SK-N-SH (cell line): ENCODE measurements at regions not wholly inside any gene's neighbourhood (a gene's known extent, or its start where the extent isn't known, plus 50 kb on each side); places are given as distances from the start of the nearest gene placed in this dataset.

Source experiments
- CTCF ChIA-PET: fragments of 300-600, 350-600 bp; formaldehyde crosslinking; extraction: SDS; loops from one replicate; lab custom pipeline; 2021; lab: Yijun Ruan, JAX
- POLR2A ChIA-PET: fragments of 350-600 bp; sonication (Branson Sonifier 250); formaldehyde crosslinking; extraction: SDS; loops from one replicate; lab custom pipeline; 2020; ENCODE audit warnings: antibody characterized with exemption, inconsistent platforms; lab: Yijun Ruan, JAX
- DNase-seq: peaks from one replicate; pipeline ENCODE4 v3.0.0; 2012
- H2AFZ ChIP-seq: fragments of 200-600 bp; sonication (generic); 2 replicates; pipeline ENCODE4 v1.8.1; 2016; ENCODE audit warnings: antibody characterized with exemption, mild to moderate bottlenecking, low read depth
- H3F3A ChIP-seq: fragments of 200-600 bp; sonication (generic); replicated peaks from 2 replicates; pipeline ENCODE3; 2016; ENCODE audit warnings: antibody characterized with exemption, mild to moderate bottlenecking; ENCODE audit not compliant: insufficient read depth
- H3K27ac ChIP-seq, 2 experiments: fragments of 200-500 bp in 1 of 2; fragments of 200-600 bp in 1 of 2; sonication (Bioruptor generic) in 1 of 2; sonication (generic), shearing (Covaris generic) in 1 of 2; 2 replicates each; pipeline versions ENCODE4 v1.5.1 to v1.6.1; 2014 to 2016; ENCODE audit warnings: low read depth in 2 of 2, inconsistent platforms in 1 of 2, low read length in 1 of 2, mild to moderate bottlenecking in 1 of 2, mixed read lengths in 1 of 2
- H3K27me3 ChIP-seq: fragments of 200-600 bp; sonication (generic), shearing (Covaris generic); 2 replicates; pipeline ENCODE4 v1.6.1; 2016; ENCODE audit warnings: mixed run types; ENCODE audit not compliant: insufficient read depth
- H3K36me3 ChIP-seq, 2 experiments: fragments of 200-500 bp in 1 of 2; fragments of 200-600 bp in 1 of 2; sonication (Bioruptor generic) in 1 of 2; sonication (generic) in 1 of 2; replicated peaks in 1 of 2; 2 replicates each; pipeline versions ENCODE3 to v1.5.1; 2014 to 2016; ENCODE audit warnings: low read length in 1 of 2, mild to moderate bottlenecking in 1 of 2; ENCODE audit not compliant: insufficient read depth in 2 of 2, control insufficient read depth in 1 of 2
- H3K4me1 ChIP-seq, 2 experiments: fragments of 200-500 bp in 1 of 2; fragments of 200-600 bp in 1 of 2; sonication (Bioruptor generic) in 1 of 2; sonication (generic), shearing (Covaris generic) in 1 of 2; 2 replicates each; pipeline versions ENCODE4 v1.5.1 to v1.6.1; 2014 to 2016; ENCODE audit warnings: low read depth in 1 of 2, low read length in 1 of 2, mixed run types in 1 of 2; ENCODE audit not compliant: insufficient read depth in 2 of 2, control insufficient read depth in 1 of 2
- H3K4me2 ChIP-seq: fragments of 200-600 bp; sonication (generic), shearing (Covaris generic); 2 replicates; pipeline ENCODE4 v1.6.1; 2017; ENCODE audit warnings: mixed run types
- H3K4me3 ChIP-seq, 2 experiments: fragments of 200-500 bp in 1 of 2; fragments of 200-600 bp in 1 of 2; sonication (Bioruptor generic) in 1 of 2; sonication (generic), shearing (Covaris generic) in 1 of 2; 2 replicates each; pipeline versions ENCODE4 v1.5.1 to v1.8.1; 2014 to 2016; ENCODE audit warnings: low read depth in 2 of 2, inconsistent platforms in 1 of 2, low read length in 1 of 2, mild to moderate bottlenecking in 1 of 2, mixed read lengths in 1 of 2, moderate library complexity in 1 of 2
- H3K79me2 ChIP-seq: fragments of 200-600 bp; sonication (generic); 2 replicates; pipeline ENCODE4 v1.8.1; 2017; ENCODE audit warnings: mild to moderate bottlenecking; ENCODE audit not compliant: insufficient read depth
- H3K9ac ChIP-seq: fragments of 200-600 bp; sonication (generic); 2 replicates; pipeline ENCODE4 v1.6.1; 2017; ENCODE audit warnings: mixed run types
- H3K9me2 ChIP-seq: fragments of 200-600 bp; sonication (generic); 2 replicates; pipeline ENCODE4 v1.6.1; 2017; ENCODE audit warnings: mixed run types
- H3K9me3 ChIP-seq: fragments of 200-600 bp; sonication (generic); 2 replicates; pipeline ENCODE4 v1.6.1; 2017; ENCODE audit warnings: mixed run types, mild to moderate bottlenecking, moderate library complexity
- H4K20me1 ChIP-seq: fragments of 200-600 bp; sonication (generic); 2 replicates; pipeline ENCODE4 v1.6.1; 2017; ENCODE audit warnings: mild to moderate bottlenecking, mixed run types; ENCODE audit not compliant: insufficient read depth
- CTCF ChIP-seq: fragments of 200-600 bp; sonication (generic); IDR thresholded peaks from 2 replicates; pipeline ENCODE4 v1.6.1; 2017; ENCODE audit warnings: antibody characterized with exemption, mild to moderate bottlenecking, moderate library complexity
- EP300 ChIP-seq, 2 experiments: IDR thresholded peaks; 2 replicates each; pipeline versions ENCODE4 v1.4.0 to v1.6.1; 2012; ENCODE audit warnings: borderline replicate concordance in 1 of 2, low read depth in 1 of 2, low read length in 1 of 2
- FOXM1 ChIP-seq: IDR thresholded peaks from 2 replicates; pipeline ENCODE4 v1.4.0; 2012; ENCODE audit warnings: low read depth, mild to moderate bottlenecking
- POLR2AphosphoS5 ChIP-seq: IDR thresholded peaks from 2 replicates; pipeline ENCODE4 v1.6.1; 2012; ENCODE audit warnings: low read depth, low read length
- RFX5 ChIP-seq: IDR thresholded peaks from 2 replicates; pipeline ENCODE4 v1.6.1; 2012; ENCODE audit warnings: mild to moderate bottlenecking, improper control_type of control experiment, low read length
- TAF1 ChIP-seq: IDR thresholded peaks from 2 replicates; pipeline ENCODE4 v1.6.1; 2012; ENCODE audit warnings: low read depth, mild to moderate bottlenecking, low read length, moderate library complexity, borderline replicate concordance
- ZBTB33 ChIP-seq: IDR thresholded peaks from 2 replicates; pipeline ENCODE4 v1.4.0; 2012; ENCODE audit warnings: low read depth, borderline replicate concordance
- WGBS: methylation state at CpG from one replicate; pipeline ENCODE4 v1.1.6; 2017; ENCODE audit warnings: low lambda C conversion rate; 5-methylcytosine and 5-hydroxymethylcytosine counted together

- CTCF ChIA-PET: interaction anchor here (1.6 to 2.5 kb wide), 2 partner anchors 12 to 152 kb away, joined by 3 to 10 read pairs; no protein-coding TSS in a partner anchor
- POLR2A ChIA-PET: no interaction called here
- Histone ChIP-seq H3F3A (no peaks in the 10 kb centered on the region), H3K9ac (no peak overlapping the region), H3K79me2 (no peaks in the 10 kb centered on the region), H3K27ac (no peak overlapping the region), H3K9me3 (no peaks in the 10 kb centered on the region), H3K36me3 (no peaks in the 10 kb centered on the region), H3K4me3 (no peak overlapping the region), H3K4me1 (peaks cover 0 to 6% of the 10 kb centered on the region in 2 experiments; a peak in 1 of 4 replicates), H2AFZ (no peak overlapping the region), H4K20me1 (no peaks in the 10 kb centered on the region), H3K9me2 (no peaks in the 10 kb centered on the region), H3K4me2 (no peak overlapping the region), H3K27me3 (0 out of 2 replicates have a peak, but pooled peaks cover 6% of the 10 kb centered on the region)
- no peak for TF ChIP-seq CTCF
- TF ChIP-seq RFX5: no peak
- TF ChIP-seq EP300 (IDR thresholded peaks at IDR 0.05; ENCODE audit: borderline replicate concordance in 1 of 2, low read depth in 1 of 2, low read length in 1 of 2): no peak
- no peak for TF ChIP-seq POLR2AphosphoS5
- no peak for TF ChIP-seq FOXM1
- TF ChIP-seq TAF1: no peak
- 51% methylated on average over 11 of the region's 12 CpGs for WGBS
- DNase-seq: no peak
Observed at GRCh38 chr11:120061036-120061760, 76.7 kb downstream of the TRIM29 start.

- TF ChIP-seq ZBTB33: no peak
- WGBS: 64% methylated on average over 7 of the region's 7 CpGs
- Histone ChIP-seq H3K27ac (no peak overlapping the region), H3K4me2 (no peak overlapping the region), H3K9ac (no peak overlapping the region), H3K4me1 (peaks cover 0 to 6% of the 10 kb centered on the region in 2 experiments; a peak in 1 of 4 replicates), H3K27me3 (0 out of 2 replicates have a peak, but pooled peaks cover 6% of the 10 kb centered on the region), H4K20me1 (no peaks in the 10 kb centered on the region), H3K79me2 (no peaks in the 10 kb centered on the region), H3K36me3 (no peaks in the 10 kb centered on the region), H3K9me2 (no peaks in the 10 kb centered on the region), H2AFZ (no peak overlapping the region), H3K4me3 (no peak overlapping the region), H3K9me3 (no peaks in the 10 kb centered on the region), H3F3A (no peaks in the 10 kb centered on the region)
- CTCF ChIA-PET: interaction anchor here (2.5 kb wide), 1 partner anchor 11 kb away, joined by 10 read pairs; no protein-coding TSS in a partner anchor
- POLR2A ChIA-PET: no interaction called here
- DNase-seq: no peak
Observed at GRCh38 chr11:120060512-120060911, 77.4 kb downstream of the TRIM29 start.
